GM12878 (cell line): ENCODE measurements at regions not wholly inside any gene's neighbourhood (a gene's known extent, or its start where the extent isn't known, plus 50 kb on each side); places are given as distances from the start of the nearest gene placed in this dataset.

ENCODE experiments used
- ATAC-seq: fragments of 200-7000 bp; cut with Tn5 transposase; 3 replicates; pipeline ENCODE4 v1.9.1; 2020; ENCODE audit warnings: mild to moderate bottlenecking, moderate library complexity
- BruUV-seq: library from RNA; stranded (reverse); fragments of 400-500 nt; replicated peaks from 2 replicates; lab custom pipeline; 2021; lab: Mats Ljungman, UMichigan
- CTCF ChIA-PET: fragments of 300-600 bp; sonication (Branson Sonifier 250); formaldehyde crosslinking; extraction: SDS; loops from one replicate; lab custom pipeline; 2021; ENCODE audit warnings: inconsistent platforms; lab: Yijun Ruan, JAX
- POLR2A ChIA-PET: fragments of 350-600 bp; formaldehyde crosslinking; extraction: SDS; loops from one replicate; lab custom pipeline; 2021; ENCODE audit warnings: inconsistent platforms; lab: Charles Lee
- RAD21 ChIA-PET: fragments of 300-600 bp; sonication (Branson Sonifier 250); formaldehyde crosslinking; loops from one replicate; lab custom pipeline; 2023; ENCODE audit warnings: antibody characterized with exemption; ENCODE audit not compliant: unreplicated experiment; lab: Charles Lee
- SMC1A ChIA-PET: fragments of 300-600 bp; sonication (Branson Sonifier 250); formaldehyde crosslinking; loops from one replicate; lab custom pipeline; 2023; ENCODE audit not compliant: unreplicated experiment, uncharacterized antibody; lab: Charles Lee
- DNase-seq: peaks from one replicate; pipeline ENCODE4 v3.0.0-alpha.2; 2011; ENCODE audit warnings: low read depth, low spot score
- FAIRE-seq: peaks from 3 replicates; lab custom pipeline; 2011; peaks lifted over from hg19 to GRCh38; lab: Jason Lieb, UNC
- H2AFZ ChIP-seq: 2 replicates; pipeline ENCODE4 v1.6.0; 2011; ENCODE audit warnings: low read depth, low read length, control low read depth; ENCODE audit not compliant: control insufficient read depth
- H3K27ac ChIP-seq: 2 replicates; pipeline ENCODE4 v1.5.1; 2011; ENCODE audit warnings: control low read depth; ENCODE audit not compliant: control insufficient read depth, insufficient read depth
- H3K27me3 ChIP-seq, 2 experiments: replicated peaks in 1 of 2; 2 replicates each; pipeline versions ENCODE4 v1.6.0 to v1.6.1; 2011; ENCODE audit warnings: low read length in 1 of 2; ENCODE audit not compliant: control insufficient read depth in 2 of 2, insufficient read depth in 2 of 2
- H3K36me3 ChIP-seq, 2 experiments: 2 replicates each; pipeline ENCODE4 v1.5.1; 2011; ENCODE audit warnings: low read length in 1 of 2; ENCODE audit not compliant: control insufficient read depth in 2 of 2, insufficient read depth in 2 of 2
- H3K4me1 ChIP-seq: 2 replicates; pipeline ENCODE4 v1.6.1; 2011; ENCODE audit warnings: mild to moderate bottlenecking, low read length, moderate library complexity, mixed read lengths; ENCODE audit not compliant: control insufficient read depth, insufficient read depth
- H3K4me2 ChIP-seq: 2 replicates; pipeline ENCODE4 v1.6.0; 2011; ENCODE audit warnings: control low read depth; ENCODE audit not compliant: control insufficient read depth, insufficient read depth
- H3K4me3 ChIP-seq: fragments of 200-600 bp; sonication (generic); 2 replicates; pipeline ENCODE4 v1.5.1; 2016
- H3K79me2 ChIP-seq: 2 replicates; pipeline ENCODE4 v1.6.0; 2011; ENCODE audit warnings: low read length; ENCODE audit not compliant: control insufficient read depth, insufficient read depth
- H3K9ac ChIP-seq: 2 replicates; pipeline ENCODE4 v1.8.0; 2011; ENCODE audit warnings: low read length, control low read depth, mixed read lengths; ENCODE audit not compliant: control insufficient read depth, insufficient read depth
- H3K9me3 ChIP-seq: replicated peaks from 3 replicates; pipeline ENCODE4 v1.5.1; 2011; ENCODE audit warnings: mild to moderate bottlenecking, low read length; ENCODE audit not compliant: control insufficient read depth, insufficient read depth
- H4K20me1 ChIP-seq: 2 replicates; pipeline ENCODE4 v1.6.0; 2011; ENCODE audit not compliant: control insufficient read depth, insufficient read depth
- BCL11A ChIP-seq: IDR thresholded peaks from 2 replicates; pipeline ENCODE4 v1.6.1; 2011; ENCODE audit warnings: low read depth, low read length
- CBX5 ChIP-seq: sonication (generic); IDR thresholded peaks from 2 replicates; pipeline ENCODE4 v1.6.1; 2016; ENCODE audit warnings: low read depth, moderate library complexity, mild to moderate bottlenecking, inconsistent platforms
- CHD2 ChIP-seq: IDR thresholded peaks from 2 replicates; pipeline ENCODE4 v1.6.1; 2011; ENCODE audit warnings: low read depth, low read length, improper control_type of control experiment, borderline replicate concordance
- HDGF ChIP-seq: fragments of 450-650 bp; IDR thresholded peaks from 2 replicates; pipeline ENCODE4 v1.6.1; 2016; ENCODE audit warnings: antibody characterized with exemption
- HSF1 ChIP-seq: fragments of 150-350 bp; IDR thresholded peaks from 2 replicates; pipeline ENCODE4 v1.6.1; 2014; ENCODE audit warnings: mild to moderate bottlenecking, low read depth, low read length
- IKZF1 ChIP-seq: fragments of 450-650 bp; conservative IDR thresholded peaks from 2 replicates; pipeline ENCODE4 v1.6.1; 2017; ENCODE audit warnings: antibody characterized with exemption, mild to moderate bottlenecking
- IKZF2 ChIP-seq, 2 experiments: fragments of 450-650 bp; IDR thresholded peaks; 2 replicates each; pipeline ENCODE4 v1.6.1; 2017; ENCODE audit warnings: mild to moderate bottlenecking in 2 of 2, moderate library complexity in 2 of 2
- JUND ChIP-seq: IDR thresholded peaks from 2 replicates; pipeline ENCODE4 v1.6.1; 2012; ENCODE audit warnings: low read depth, mild to moderate bottlenecking, low read length, improper control_type of control experiment, moderate library complexity
- KLF5 ChIP-seq: fragments of 450-650 bp; IDR thresholded peaks from 2 replicates; pipeline ENCODE4 v1.6.1; 2014; ENCODE audit warnings: mild to moderate bottlenecking; ENCODE audit not compliant: partially characterized antibody
- MTA2 ChIP-seq: fragments of 450-650 bp; IDR thresholded peaks from 2 replicates; pipeline ENCODE4 v1.6.1; 2016; ENCODE audit warnings: low read depth, mild to moderate bottlenecking, moderate library complexity
- PAX5 ChIP-seq: IDR thresholded peaks from 2 replicates; pipeline ENCODE4 v1.6.1; 2011; ENCODE audit warnings: low read depth, low read length, borderline replicate concordance
- POLR2AphosphoS2 ChIP-seq: IDR thresholded peaks from 2 replicates; pipeline ENCODE4 v1.6.1; 2011; ENCODE audit warnings: low read depth, mild to moderate bottlenecking, low read length, improper control_type of control experiment, moderate library complexity
- RBBP5 ChIP-seq: fragments of 200-600 bp; sonication (generic); conservative IDR thresholded peaks from 2 replicates; pipeline ENCODE4 v1.6.1; 2016
- RFX5 ChIP-seq: IDR thresholded peaks from 2 replicates; pipeline ENCODE4 v1.6.1; 2011; ENCODE audit warnings: low read depth, low read length, improper control_type of control experiment
- SIX5 ChIP-seq: IDR thresholded peaks from 2 replicates; pipeline ENCODE4 v1.6.1; 2011; ENCODE audit warnings: mild to moderate bottlenecking, low read depth, low read length, moderate library complexity; ENCODE audit not compliant: severe bottlenecking
- SP1 ChIP-seq: IDR thresholded peaks from one replicate; pipeline ENCODE4 v1.6.1; 2011; ENCODE audit warnings: low read depth, low read length
- SUPT20H ChIP-seq: IDR thresholded peaks from 2 replicates; pipeline ENCODE4 v1.6.1; 2011; ENCODE audit warnings: low read depth, mild to moderate bottlenecking, low read length, moderate library complexity, borderline replicate concordance; ENCODE audit not compliant: control insufficient read depth
- ZZZ3 ChIP-seq: IDR thresholded peaks from 2 replicates; pipeline ENCODE4 v1.6.1; 2011; ENCODE audit warnings: low read depth; ENCODE audit not compliant: control insufficient read depth, insufficient read length
- WGBS: methylation state at CpG from one replicate; pipeline ENCODE4 v1.1.6; 2016; ENCODE audit warnings: low lambda C conversion rate; ENCODE audit not compliant: insufficient replicate concordance, insufficient coverage; ENCODE audit errors: missing lambda C conversion rate; 5-methylcytosine and 5-hydroxymethylcytosine counted together
- in situ Hi-C: fragments of 300-500 bp; cut with MboI; formaldehyde crosslinking; loops from 9 replicates; pipeline ENCODE4 v1.14.3; 2018; ENCODE audit warnings: mixed read lengths
- intact Hi-C: fragments of 100-400 bp; cut with micrococcal nuclease; formaldehyde crosslinking; loops from one replicate; pipeline ENCODE4 v1.14.2; 2022; ENCODE audit not compliant: unreplicated experiment

- WGBS = 33% methylated on average over 7 of the region's 7 CpGs
- no peak overlapping the region for H3K4me2 ChIP-seq
Observed at GRCh38 chr1:181918880-181919525, 142.5 kb downstream of the ZNF648 start.

More at GRCh38 chr1:181918880-181919525, 142.5 kb downstream of the ZNF648 start:
- H3K36me3 ChIP-seq = no peaks in the 10 kb centered on the region
- CTCF ChIA-PET = interaction anchor here (0.5 to 1.0 kb wide), 3 partner anchors 45 to 494 kb away, joined by 3 read pairs; no protein-coding TSS in a partner anchor
- SMC1A ChIA-PET = interaction anchor here (2.0 kb wide), 1 partner anchor 440 kb away, joined by 5 read pairs; no protein-coding TSS in a partner anchor
- POLR2A ChIA-PET = no interaction called here
- BruUV-seq = no TSS peak
- no peak overlapping the region for H3K27ac ChIP-seq
- DNase-seq (no peak), FAIRE-seq (no peak), ATAC-seq (no peak)
- H4K20me1 ChIP-seq = no peaks in the 10 kb centered on the region
- in situ Hi-C loops = no loop called here
- H3K9me3 ChIP-seq = no peaks in the 10 kb centered on the region; the same call in 2 of the 3 replicates
- H3K9ac ChIP-seq = no peak overlapping the region
- no peaks in the 10 kb centered on the region for H3K79me2 ChIP-seq
- no peaks in the 10 kb centered on the region for H3K27me3 ChIP-seq
- RAD21 ChIA-PET = interaction anchor here (1.7 kb wide), 1 partner anchor 10 kb away, joined by 4 read pairs; no protein-coding TSS in a partner anchor
- no peak overlapping the region for H3K4me3 ChIP-seq
- H3K4me1 ChIP-seq = no peaks in the 10 kb centered on the region
- no peak overlapping the region for H2AFZ ChIP-seq
- intact Hi-C loops = no loop called here
- TF ChIP-seq JUND (no peak), HDGF (no peak), SIX5 (no peak), KLF5 (no peak), CHD2 (no peak), BCL11A (no peak), POLR2AphosphoS2 (no peak), SUPT20H (no peak), ZZZ3 (no peak), SP1 (no peak), RFX5 (no peak), CBX5 (no peak), RBBP5 (no peak), HSF1 (no peak), IKZF1 (no peak), MTA2 (no peak), IKZF2 (IDR thresholded peaks at IDR 0.05) (no peak), PAX5 (no peak)
